ENCODE measurements at regions not wholly inside any gene's neighbourhood (a gene's known extent, or its start where the extent isn't known, plus 50 kb on each side); places are given as distances from the start of the nearest gene placed in this dataset.

DNA sequence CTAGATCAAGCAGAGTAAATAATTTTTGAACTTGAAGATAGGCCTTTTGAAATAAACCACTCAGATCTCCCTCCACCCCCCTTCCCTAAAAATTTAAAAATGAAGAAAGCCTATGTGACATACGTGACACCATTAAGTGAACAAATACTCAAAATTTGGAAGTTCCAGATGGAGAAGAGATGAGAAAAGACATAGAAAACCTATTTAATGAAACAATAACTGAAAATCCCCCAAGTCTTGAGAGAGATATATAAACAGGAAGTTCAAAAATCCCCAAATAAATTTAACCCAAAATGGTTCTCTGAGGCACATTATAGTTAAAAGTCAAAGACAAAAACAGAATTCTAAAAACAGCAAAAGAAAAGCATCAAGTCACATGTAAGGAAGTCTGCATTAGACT lies 428.6 kb downstream of the PSAT1 start:
- DNase-seq = no peak

DNA sequence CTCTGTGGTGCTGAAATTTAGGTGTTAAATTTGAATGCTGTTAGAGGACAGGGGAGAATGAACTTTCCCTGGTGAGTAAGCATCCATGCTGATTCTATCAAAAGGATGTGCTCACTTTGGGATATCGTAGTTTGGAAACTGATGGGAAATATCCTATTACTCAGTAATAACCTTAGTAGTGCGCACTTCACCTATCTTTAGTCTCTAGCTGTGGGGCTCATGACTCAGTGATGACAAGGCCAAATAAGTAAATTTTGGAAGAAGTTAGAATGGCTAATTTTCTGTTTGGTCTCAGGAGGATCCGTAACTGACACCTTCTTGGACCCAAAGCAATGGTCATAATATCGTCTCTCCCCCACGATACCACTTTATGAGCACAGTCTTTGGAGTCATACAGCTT lies 448.4 kb downstream of the PSAT1 start:
- no peak for DNase-seq

GRCh38 chr9:78746010-78746409 lies 449.1 kb downstream of the PSAT1 start:
- peak; percentile 3 for DNase-seq

- no peak for DNase-seq
Observed at GRCh38 chr9:78753039-78753438, 456.1 kb downstream of the PSAT1 start.

GRCh38 chr9:78756813-78757510 lies 460.0 kb downstream of the PSAT1 start:
- no peak for DNase-seq

DNA sequence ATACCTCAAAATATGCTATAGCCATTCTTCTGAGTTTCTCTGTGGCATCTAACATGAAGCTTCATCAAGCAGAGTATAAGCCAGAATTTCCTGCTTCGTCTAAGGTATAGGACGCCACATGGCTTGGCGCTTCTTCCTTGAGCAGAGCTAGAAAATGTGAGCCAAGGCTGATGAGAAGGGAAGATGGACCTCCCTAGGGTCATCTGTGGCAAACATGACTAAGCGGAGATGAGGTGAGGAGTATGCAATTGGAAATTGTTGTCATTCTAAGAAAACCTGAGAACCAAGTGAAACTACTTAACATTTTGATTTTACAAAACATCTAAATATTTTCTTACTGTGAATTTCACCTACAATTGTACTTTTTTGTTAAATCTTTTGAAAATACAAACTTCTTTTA lies 466.5 kb downstream of the PSAT1 start:
- no peak for DNase-seq

DNA sequence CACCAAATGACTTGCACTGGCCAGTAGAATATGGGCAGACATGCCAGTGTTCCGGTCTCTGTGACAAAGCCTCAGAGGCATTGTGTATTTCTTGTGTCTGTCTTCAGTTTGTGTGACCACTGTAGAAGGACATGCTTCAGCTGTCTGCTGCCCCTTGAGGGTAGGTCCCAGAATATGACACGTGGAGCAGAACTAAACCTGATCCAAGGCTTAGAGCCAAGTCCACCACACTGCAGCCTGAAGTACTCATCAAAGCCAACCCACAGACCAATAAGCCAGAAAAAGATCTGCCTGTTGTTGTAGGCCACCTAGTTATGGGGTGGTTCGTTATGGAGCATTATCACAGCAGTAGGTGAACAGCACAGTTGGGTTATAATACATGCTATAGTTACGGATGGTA lies 468.9 kb downstream of the PSAT1 start:
- no peak for DNase-seq

GRCh38 chr9:78767490-78767889 lies 470.6 kb downstream of the PSAT1 start:
- no peak for DNase-seq

- DNase-seq = no peak
Observed at GRCh38 chr9:78769690-78770089, 472.8 kb downstream of the PSAT1 start.

- no peak for DNase-seq
Observed at GRCh38 chr9:78775211-78775610, 478.3 kb downstream of the PSAT1 start.

DNA sequence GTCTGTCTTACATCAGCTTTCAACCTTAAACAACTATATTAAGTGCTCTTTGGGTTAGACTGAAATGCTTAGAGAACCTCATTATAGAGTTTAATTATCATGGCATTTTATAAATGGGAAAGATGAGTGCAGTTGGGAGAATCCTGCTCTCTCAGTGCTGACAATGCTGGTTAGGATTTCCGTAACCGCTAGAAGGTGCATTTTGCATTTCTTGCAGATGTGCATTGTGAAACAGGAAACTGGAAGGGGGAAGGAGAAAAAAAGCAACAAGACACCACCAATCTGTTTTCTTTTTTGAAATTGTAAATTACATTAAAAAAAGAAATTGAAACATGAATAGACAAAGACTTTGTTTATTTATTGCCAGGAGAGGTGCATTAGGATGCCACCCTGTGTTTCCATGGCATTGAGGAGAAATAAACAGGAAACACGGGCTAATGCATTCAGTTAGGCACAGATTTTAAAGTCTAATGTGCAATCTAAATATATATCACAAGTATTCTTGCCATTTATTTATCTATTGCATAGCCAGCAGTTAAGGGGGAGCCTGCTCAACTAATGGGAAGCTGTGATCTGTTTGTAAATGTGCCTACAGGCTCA lies 478.9 kb downstream of the PSAT1 start:
- peak; percentile 4 for DNase-seq

DNA sequence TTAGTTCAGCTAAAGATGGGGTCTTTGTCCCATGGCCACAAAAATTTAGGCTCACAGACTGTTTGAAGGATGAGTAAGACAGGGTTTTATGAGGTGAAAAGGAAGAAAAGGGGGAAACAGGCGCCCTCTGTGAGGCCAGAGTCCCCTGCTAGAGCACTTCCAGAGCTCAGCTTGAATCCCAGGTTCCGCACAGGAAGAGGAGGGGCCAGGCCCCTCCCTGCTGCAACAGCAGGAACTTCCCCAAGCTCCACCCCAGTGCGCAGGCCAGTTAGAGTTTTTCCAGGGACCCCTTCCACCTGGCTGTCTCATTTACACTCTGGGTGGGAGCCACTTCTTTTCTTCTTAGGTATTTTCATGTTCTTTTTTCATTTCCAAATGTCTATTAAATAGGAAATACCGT lies 480.8 kb downstream of the PSAT1 start:
- no peak for DNase-seq

GRCh38 chr9:78778318-78778717 lies 481.4 kb downstream of the PSAT1 start:
- DNase-seq = no peak

DNA sequence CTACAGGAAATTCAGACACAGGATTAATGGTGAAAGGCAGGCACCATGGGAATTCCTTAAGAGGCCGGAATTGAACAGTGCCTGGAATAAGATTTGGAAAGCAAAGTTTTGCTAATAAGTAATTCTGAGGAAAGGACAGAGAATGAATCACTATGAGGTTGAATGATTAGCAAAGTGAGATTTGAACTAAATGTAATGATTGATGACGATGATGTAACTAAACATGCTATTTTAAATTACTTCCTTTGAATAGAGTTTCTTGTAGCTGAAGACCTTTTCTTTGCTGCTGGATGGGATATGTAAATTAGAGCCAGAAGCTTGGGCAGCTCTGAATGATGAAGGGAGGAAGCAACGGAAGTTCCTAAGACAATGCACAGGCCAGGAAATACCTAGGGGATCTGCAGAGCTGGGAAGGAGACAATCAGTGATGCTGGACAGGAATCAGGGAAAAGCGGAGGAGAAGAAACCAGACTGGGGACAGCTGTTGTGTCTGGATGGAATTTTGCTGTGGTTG lies 482.0 kb downstream of the PSAT1 start:
- peak; percentile 24 for DNase-seq

- no peak for DNase-seq
Observed at GRCh38 chr9:78781681-78782080, 484.8 kb downstream of the PSAT1 start.

DNA sequence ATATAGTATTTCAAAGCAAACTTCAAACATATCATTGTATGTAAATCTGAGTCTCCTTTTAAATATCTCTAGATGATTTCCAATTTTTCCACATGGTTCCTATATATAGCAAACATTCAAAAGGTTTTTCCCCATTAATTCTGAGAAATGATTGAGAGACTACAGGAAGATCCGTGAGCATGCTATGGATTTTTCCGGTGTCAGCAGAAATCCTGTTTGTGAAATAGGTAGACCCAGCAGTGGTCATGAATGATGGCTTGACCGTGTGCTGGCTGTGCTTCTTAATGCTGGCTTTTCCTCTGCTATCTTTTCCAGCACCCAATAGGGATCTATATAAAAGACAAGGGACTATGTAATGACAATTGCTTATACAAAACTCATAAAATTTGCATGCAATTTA lies 485.3 kb downstream of the PSAT1 start:
- DNase-seq = no peak

DNA sequence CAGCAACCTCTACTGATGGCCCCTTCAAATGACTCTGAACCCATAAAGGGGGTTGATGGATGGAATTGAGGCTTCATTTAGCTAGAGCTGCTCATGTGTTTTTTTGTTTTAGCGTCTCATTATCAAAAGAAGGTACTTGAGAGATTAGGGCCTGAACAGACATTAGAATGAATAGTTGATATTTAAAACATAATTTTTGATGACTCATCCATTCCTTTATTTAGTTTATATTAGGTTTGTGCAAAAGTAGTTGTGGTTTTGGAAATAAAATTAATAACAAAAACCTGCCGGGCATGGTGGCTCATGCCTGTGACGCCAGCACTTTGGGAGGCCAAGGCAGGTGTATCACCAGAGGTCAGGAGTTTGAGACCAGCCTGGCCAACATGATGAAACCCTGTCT lies 485.9 kb downstream of the PSAT1 start:
- no peak for DNase-seq

GRCh38 chr9:78783743-78784142 lies 486.8 kb downstream of the PSAT1 start:
- DNase-seq = no peak

- no peak for DNase-seq
Observed at GRCh38 chr9:78786794-78787193, 489.9 kb downstream of the PSAT1 start.

DNA sequence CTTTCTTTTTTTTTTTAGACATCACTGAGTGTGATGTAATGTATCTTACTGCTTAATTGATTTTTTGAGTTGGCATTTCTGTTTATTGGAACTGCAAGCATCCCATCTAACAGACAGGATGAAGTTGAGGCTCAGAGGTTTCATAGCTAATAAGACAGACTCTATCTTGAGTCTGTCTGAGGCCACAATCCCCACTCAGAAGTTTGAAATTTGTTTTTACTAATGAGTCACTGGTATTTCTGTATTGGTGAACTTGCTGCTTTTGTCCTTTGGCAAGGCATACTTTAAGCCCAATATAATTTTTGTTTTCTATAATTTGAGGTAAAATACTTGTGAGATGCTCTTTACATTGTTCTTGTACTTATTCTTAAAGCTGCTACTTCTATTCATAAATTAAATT lies 491.2 kb downstream of the PSAT1 start:
- no peak for DNase-seq

DNA sequence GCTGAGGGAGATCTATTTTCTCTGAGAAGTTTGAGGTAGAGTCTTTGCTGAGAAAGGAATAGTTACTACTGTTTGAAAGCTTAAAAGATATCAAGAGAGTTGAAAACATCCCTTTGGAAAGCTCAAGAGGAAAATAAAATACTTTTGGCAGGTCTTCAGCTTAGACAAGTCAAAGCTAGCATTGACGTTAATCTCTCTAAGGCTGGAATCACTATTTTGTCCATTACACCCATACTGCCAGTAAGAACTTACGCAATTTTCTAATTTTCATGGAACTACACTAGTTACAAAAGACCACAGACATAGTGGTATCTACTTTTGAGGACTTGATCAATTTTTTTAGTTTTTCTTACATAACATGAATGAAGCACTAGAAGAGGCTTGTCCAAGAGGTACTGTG lies 494.9 kb downstream of the PSAT1 start:
- no peak for DNase-seq

DNA sequence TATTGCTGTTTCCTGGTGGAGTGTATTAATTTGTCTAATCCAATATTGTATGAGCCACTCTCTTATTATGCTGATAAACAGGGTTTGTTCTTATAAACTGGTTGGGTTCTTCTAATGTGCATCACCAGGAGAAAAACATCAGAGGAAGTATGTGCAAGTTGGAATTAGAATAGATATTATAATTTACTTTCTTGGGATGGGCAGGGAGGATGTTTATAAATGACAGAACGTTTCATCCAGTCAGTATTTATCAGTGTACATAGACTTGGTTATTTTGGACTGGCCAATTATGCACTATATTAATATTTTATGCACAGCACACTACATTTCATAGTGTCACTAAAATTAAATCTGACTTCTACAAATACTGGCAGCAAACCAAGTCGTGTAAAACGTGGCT lies 495.8 kb downstream of the PSAT1 start:
- no peak for DNase-seq

- DNase-seq = no peak
Observed at GRCh38 chr9:78805771-78806170, 508.8 kb downstream of the PSAT1 start.

DNA sequence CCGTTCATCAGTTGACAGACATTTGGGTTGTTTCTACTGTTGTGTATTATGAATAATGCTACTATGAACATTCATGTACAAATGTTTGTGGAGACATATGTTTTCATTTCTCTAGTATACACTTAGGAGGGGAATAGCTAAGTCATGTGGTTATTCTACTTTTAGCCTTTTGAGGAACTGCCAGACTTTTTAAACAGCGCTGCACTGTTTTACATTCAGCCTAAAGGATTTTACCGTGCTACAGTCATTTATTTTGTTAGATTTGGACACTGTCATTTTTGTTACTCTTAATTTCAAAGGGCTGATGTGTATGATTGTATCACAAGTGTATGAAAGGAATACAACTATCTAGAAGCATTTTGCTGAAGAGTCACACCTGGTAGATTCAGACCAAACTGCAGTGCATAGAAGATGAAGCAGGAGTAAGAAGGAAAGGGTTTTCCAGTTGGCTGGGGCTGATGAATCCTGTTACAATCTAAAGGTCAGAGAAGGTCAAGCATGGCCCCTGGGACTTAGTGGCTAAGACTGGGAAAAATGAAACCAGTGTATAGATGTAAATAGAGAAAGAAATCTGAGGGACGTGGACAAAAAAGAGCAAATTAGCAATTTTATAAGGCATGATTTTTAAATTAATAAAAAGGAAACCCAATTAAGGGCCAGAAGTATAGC lies 509.7 kb downstream of the PSAT1 start:
- DNase-seq = no peak
